ENCODE measurements at regions not wholly inside any gene's neighbourhood (a gene's known extent, or its start where the extent isn't known, plus 50 kb on each side); places are given as distances from the start of the nearest gene placed in this dataset.

DNA sequence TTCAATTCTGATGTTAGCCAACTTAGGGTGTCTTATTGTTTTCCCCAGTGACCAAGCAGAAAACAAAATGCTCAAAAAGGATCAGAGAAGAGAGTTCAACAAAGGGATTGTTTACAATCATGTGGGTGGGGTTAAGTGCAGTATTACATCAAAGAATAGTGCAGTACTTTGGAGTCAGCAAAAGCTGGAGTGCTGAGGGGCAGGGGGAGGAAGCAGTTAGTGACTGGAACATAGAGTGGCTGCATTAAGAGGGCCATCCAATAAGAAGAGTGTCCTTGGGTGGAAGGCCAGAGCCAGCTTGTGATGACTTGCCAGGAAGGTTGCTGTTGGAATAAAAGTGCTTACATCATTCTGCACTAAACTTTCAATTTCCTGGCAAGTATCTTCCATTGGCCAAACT lies 175.5 kb downstream of the CYYR1 start:
- Histone ChIP-seq H3K4me2 (no peak overlapping the region), H3K9me2 (replicated peaks; ENCODE audit: insufficient read depth) (no peaks in the 10 kb centered on the region), H2AFZ (no peak overlapping the region), H3K4me1 (ENCODE audit: insufficient read depth) (no peaks in the 10 kb centered on the region), H3K27me3 (no peaks in the 10 kb centered on the region), H3K27ac (no peak overlapping the region), H3K4me3 (no peak overlapping the region), H3K9me3 (ENCODE audit: low read depth) (no peaks in the 10 kb centered on the region), H3K36me3 (replicated peaks; ENCODE audit: insufficient read depth, low read depth) (no peaks in the 10 kb centered on the region), H4K20me1 (ENCODE audit: insufficient read depth, poor library complexity, severe bottlenecking) (no peaks in the 10 kb centered on the region), H3K79me2 (no peaks in the 10 kb centered on the region)
- DNase-seq (ENCODE audit: low spot score), result no peak
- no peak for TF ChIP-seq EZH2phosphoT487 (IDR thresholded peaks at IDR 0.05; ENCODE audit: low read depth, severe bottlenecking, unreplicated experiment)
- TF ChIP-seq EZH2 (IDR thresholded peaks at IDR 0.05; ENCODE audit: borderline replicate concordance), result no peak
- TF ChIP-seq, protein P1, sequence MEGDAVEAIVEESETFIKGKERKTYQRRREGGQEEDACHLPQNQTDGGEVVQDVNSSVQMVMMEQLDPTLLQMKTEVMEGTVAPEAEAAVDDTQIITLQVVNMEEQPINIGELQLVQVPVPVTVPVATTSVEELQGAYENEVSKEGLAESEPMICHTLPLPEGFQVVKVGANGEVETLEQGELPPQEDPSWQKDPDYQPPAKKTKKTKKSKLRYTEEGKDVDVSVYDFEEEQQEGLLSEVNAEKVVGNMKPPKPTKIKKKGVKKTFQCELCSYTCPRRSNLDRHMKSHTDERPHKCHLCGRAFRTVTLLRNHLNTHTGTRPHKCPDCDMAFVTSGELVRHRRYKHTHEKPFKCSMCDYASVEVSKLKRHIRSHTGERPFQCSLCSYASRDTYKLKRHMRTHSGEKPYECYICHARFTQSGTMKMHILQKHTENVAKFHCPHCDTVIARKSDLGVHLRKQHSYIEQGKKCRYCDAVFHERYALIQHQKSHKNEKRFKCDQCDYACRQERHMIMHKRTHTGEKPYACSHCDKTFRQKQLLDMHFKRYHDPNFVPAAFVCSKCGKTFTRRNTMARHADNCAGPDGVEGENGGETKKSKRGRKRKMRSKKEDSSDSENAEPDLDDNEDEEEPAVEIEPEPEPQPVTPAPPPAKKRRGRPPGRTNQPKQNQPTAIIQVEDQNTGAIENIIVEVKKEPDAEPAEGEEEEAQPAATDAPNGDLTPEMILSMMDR (IDR thresholded peaks at IDR 0.05; ENCODE audit: poor library complexity), result no peak

DNA sequence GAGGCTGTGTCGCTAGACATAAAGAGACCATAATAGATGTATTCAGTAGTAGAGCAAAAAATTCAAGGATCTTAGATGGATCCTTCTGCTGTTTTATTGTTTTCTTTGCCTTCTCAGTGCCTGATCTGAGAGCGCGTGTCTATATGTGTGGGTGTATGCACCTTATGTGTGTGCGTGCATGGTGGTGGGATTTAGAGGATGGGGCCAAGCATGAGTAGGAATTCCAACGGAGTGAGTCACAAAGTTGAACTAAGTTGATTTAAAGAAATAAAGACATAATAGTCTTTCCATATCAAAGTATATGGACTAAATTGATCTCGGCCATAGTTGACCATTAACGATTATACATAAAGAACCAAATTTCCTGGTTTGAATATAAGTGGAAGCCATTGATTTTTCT lies 178.7 kb downstream of the CYYR1 start:
- DNase-seq (ENCODE audit: low spot score), result no peak
- H2AFZ ChIP-seq, result no peak overlapping the region
- no peak overlapping the region for H3K4me3 ChIP-seq
- no peaks in the 10 kb centered on the region for H3K9me2 ChIP-seq (replicated peaks; ENCODE audit: insufficient read depth)
- H3K36me3 ChIP-seq (replicated peaks; ENCODE audit: insufficient read depth, low read depth), result no peaks in the 10 kb centered on the region
- H3K27me3 ChIP-seq, result no peaks in the 10 kb centered on the region
- H3K4me1 ChIP-seq (ENCODE audit: insufficient read depth), result no peaks in the 10 kb centered on the region
- no peaks in the 10 kb centered on the region for H4K20me1 ChIP-seq (ENCODE audit: insufficient read depth, poor library complexity, severe bottlenecking)
- no peaks in the 10 kb centered on the region for H3K9me3 ChIP-seq (ENCODE audit: low read depth)
- no peaks in the 10 kb centered on the region for H3K79me2 ChIP-seq
- no peak overlapping the region for H3K27ac ChIP-seq
- TF ChIP-seq EZH2 (IDR thresholded peaks at IDR 0.05; ENCODE audit: borderline replicate concordance), result no peak
- TF ChIP-seq, protein P1 (IDR thresholded peaks at IDR 0.05; ENCODE audit: poor library complexity), result no peak
- TF ChIP-seq EZH2phosphoT487 (IDR thresholded peaks at IDR 0.05; ENCODE audit: low read depth, severe bottlenecking, unreplicated experiment), result no peak
- WGBS (ENCODE audit: low lambda C conversion rate, missing lambda C conversion rate), result 96% methylated on average over 7 of the region's 7 CpGs
- H3K4me2 ChIP-seq, result no peak overlapping the region

DNA sequence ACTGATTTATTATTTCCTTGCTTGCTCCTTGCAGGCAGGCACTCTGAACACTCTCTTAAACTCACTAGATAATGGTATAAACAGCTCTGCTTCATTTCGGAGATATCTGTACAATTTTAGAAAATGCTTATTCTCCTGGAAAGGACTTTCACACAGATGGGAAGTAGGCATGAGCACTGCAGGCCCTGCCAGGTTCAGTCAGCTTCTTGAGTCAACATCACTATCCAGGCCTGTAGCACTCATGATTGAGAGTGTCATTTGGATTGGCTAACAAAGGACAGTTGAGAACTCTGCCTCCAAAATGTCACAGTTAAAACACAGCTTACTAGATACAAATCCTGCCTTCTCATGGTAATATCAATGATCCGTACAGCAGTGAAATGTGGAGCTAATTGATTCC lies 181.9 kb downstream of the CYYR1 start:
- 75% methylated on average over 2 of the region's 2 CpGs for WGBS (ENCODE audit: low lambda C conversion rate, missing lambda C conversion rate)
- no peak overlapping the region for H3K4me3 ChIP-seq
- H2AFZ ChIP-seq, result no peak overlapping the region
- no peak overlapping the region for H3K27ac ChIP-seq
- TF ChIP-seq, protein P1 (IDR thresholded peaks at IDR 0.05; ENCODE audit: poor library complexity), result no peak
- TF ChIP-seq EZH2 (IDR thresholded peaks at IDR 0.05; ENCODE audit: borderline replicate concordance), result no peak
- TF ChIP-seq EZH2phosphoT487 (IDR thresholded peaks at IDR 0.05; ENCODE audit: low read depth, severe bottlenecking, unreplicated experiment), result no peak
- H3K9me2 ChIP-seq (replicated peaks; ENCODE audit: insufficient read depth), result no peaks in the 10 kb centered on the region
- H3K9me3 ChIP-seq (ENCODE audit: low read depth), result no peaks in the 10 kb centered on the region
- no peaks in the 10 kb centered on the region for H3K79me2 ChIP-seq
- H3K27me3 ChIP-seq, result no peaks in the 10 kb centered on the region
- no peaks in the 10 kb centered on the region for H4K20me1 ChIP-seq (ENCODE audit: insufficient read depth, poor library complexity, severe bottlenecking)
- no peak for DNase-seq (ENCODE audit: low spot score)
- H3K36me3 ChIP-seq (replicated peaks; ENCODE audit: insufficient read depth, low read depth), result no peaks in the 10 kb centered on the region
- no peak overlapping the region for H3K4me2 ChIP-seq
- no peaks in the 10 kb centered on the region for H3K4me1 ChIP-seq (ENCODE audit: insufficient read depth)

All from hepatocyte (in vitro differentiated cells).